GOT3 (cell line): ENCODE measurements at regions not wholly inside any gene's neighbourhood (a gene's known extent, or its start where the extent isn't known, plus 50 kb on each side); places are given as distances from the start of the nearest gene placed in this dataset.
"Not testable (repeated sequence)": the region's sequence is repeated elsewhere in the genome, so short reads cannot be mapped to it uniquely, and the experiment has no call there.

Experiments
- DNase-seq: peaks from one replicate; lab custom pipeline; 2025; ENCODE audit warnings: mixed read lengths; lab: John Stamatoyannopoulos, UW

- DNase-seq, result no peak
These were observed 454.1 kb upstream of the NUDT12 start for GRCh38 chr5:104016646-104017045.

- DNase-seq, result no peak
These were observed 453.2 kb upstream of the NUDT12 start for GRCh38 chr5:104015765-104016164.

GRCh38 chr5:104002783-104003182 is 440.2 kb upstream of the NUDT12 start:
- DNase-seq, result not testable (repeated sequence)

- DNase-seq, result no peak
These were observed 438.5 kb upstream of the NUDT12 start for GRCh38 chr5:104001136-104001535.

- no peak for DNase-seq
These were observed 430.4 kb upstream of the NUDT12 start for GRCh38 chr5:103993031-103993430.

GRCh38 chr5:103990064-103990463 is 427.5 kb upstream of the NUDT12 start:
- DNase-seq, result no peak

- DNase-seq, result no peak
These were observed 419.0 kb upstream of the NUDT12 start for GRCh38 chr5:103981592-103981991.

- DNase-seq, result no peak
These were observed 411.1 kb upstream of the NUDT12 start for GRCh38 chr5:103973669-103974068.

GRCh38 chr5:103966295-103966694 is 403.7 kb upstream of the NUDT12 start:
- not testable (repeated sequence) for DNase-seq

GRCh38 chr5:103962023-103962422 is 399.4 kb upstream of the NUDT12 start:
- no peak for DNase-seq

- no peak for DNase-seq
These were observed 391.2 kb upstream of the NUDT12 start for GRCh38 chr5:103953601-103954382.

GRCh38 chr5:103951776-103952175 is 389.2 kb upstream of the NUDT12 start:
- no peak for DNase-seq

GRCh38 chr5:103943230-103943629 is 380.6 kb upstream of the NUDT12 start:
- no peak for DNase-seq

GRCh38 chr5:103942587-103943186 is 380.1 kb upstream of the NUDT12 start:
- DNase-seq, result no peak

- no peak for DNase-seq
These were observed 379.0 kb upstream of the NUDT12 start for GRCh38 chr5:103941596-103941995.

GRCh38 chr5:103938146-103938695 is 375.6 kb upstream of the NUDT12 start:
- no peak for DNase-seq

GRCh38 chr5:103929338-103930013 is 366.9 kb upstream of the NUDT12 start:
- DNase-seq, result no peak

GRCh38 chr5:103927739-103928138 is 365.1 kb upstream of the NUDT12 start:
- DNase-seq, result no peak

- DNase-seq, result no peak
These were observed 361.1 kb upstream of the NUDT12 start for GRCh38 chr5:103923616-103924168.

- no peak for DNase-seq
These were observed 356.9 kb upstream of the NUDT12 start for GRCh38 chr5:103919506-103919905.

- DNase-seq, result no peak
These were observed 356.2 kb upstream of the NUDT12 start for GRCh38 chr5:103918668-103919367.

GRCh38 chr5:103915081-103915480 is 352.5 kb upstream of the NUDT12 start:
- no peak for DNase-seq
